NCI-H2029 (cell line): ENCODE measurements at regions not wholly inside any gene's neighbourhood (a gene's known extent, or its start where the extent isn't known, plus 50 kb on each side); places are given as distances from the start of the nearest gene placed in this dataset.

Source experiments
- DNase-seq: peaks from one replicate; lab custom pipeline; 2025; lab: John Stamatoyannopoulos, UW

- no peak for DNase-seq
These were observed 612.9 kb upstream of the DAB2 start for GRCh38 chr5:40037713-40038112.

DNA sequence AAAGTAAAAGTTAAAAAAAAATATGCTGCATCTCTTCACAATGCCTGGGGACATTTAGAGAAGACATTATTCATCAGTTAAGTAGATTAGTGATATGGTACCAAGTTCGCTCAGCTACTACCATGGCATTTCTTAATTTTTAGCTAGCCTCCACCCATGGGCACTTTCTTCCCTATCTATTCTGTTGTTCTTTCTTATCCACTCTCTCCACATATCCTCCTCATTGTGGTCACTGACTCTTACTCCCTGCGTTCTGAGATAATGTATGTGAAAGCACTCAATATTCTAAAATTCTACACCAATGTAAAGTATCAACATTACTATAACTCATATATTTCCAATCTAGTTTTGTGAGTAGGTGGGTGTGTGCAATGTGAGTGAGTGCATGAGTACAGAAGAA is 609.7 kb upstream of the DAB2 start:
- no peak for DNase-seq

- no peak for DNase-seq
These were observed 608.6 kb upstream of the DAB2 start for GRCh38 chr5:40033411-40033810.

DNA sequence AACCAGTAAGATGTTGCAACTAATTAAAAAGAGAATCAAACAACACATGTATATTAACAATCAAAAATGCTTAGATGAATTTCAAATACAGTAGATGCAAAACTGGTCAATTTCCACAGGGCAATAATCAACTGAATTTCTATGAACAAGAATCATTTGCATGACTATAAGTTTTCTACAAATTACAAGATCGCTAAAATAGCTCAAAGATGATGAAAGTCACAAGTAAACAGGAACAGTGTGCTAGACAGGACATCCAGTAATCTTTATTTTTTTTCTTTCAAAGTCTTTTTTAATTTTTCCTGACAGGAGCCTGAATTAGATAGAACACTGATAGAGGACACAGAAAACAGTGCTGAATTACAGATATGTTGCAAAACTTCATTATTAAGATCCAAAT is 608.2 kb upstream of the DAB2 start:
- DNase-seq: no peak

GRCh38 chr5:40030661-40031060 is 605.9 kb upstream of the DAB2 start:
- DNase-seq: no peak

DNA sequence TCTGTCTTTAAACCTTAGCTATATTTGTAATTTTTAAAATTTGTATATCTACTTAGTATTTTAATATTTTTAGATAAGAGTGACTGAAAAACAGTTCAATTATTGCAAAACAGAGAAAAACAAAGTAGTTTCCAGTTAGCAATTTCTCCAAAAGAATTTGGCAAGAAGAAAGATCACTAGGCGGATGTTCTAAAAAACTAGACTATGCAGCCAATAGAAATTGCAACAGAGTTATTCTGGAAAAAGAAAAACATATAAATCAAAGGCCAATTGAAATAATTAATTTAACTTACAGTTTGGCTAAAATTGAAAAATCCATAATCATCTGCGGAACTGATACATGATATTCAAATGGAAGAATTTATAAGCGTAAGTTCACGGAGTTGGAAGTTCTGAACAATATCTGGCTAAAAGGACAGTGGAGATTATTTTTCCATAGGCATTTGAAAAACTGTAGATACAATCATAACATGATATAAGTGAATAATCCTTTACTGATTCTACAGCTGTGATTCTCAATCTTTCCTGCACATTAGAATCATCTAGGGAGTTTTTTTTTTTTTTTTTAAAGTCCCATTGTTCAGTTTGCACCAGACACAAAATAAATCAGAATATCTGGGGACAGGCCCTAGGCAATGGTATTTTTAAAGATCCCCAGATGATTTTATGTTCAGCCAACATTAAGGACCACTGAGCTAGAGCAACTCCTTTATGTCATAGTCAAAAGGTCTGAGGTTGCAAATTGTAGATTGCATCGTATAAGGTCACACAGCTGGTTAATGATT is 605.1 kb upstream of the DAB2 start:
- no peak for DNase-seq

- DNase-seq: no peak
These were observed 602.6 kb upstream of the DAB2 start for GRCh38 chr5:40027400-40027799.

DNA sequence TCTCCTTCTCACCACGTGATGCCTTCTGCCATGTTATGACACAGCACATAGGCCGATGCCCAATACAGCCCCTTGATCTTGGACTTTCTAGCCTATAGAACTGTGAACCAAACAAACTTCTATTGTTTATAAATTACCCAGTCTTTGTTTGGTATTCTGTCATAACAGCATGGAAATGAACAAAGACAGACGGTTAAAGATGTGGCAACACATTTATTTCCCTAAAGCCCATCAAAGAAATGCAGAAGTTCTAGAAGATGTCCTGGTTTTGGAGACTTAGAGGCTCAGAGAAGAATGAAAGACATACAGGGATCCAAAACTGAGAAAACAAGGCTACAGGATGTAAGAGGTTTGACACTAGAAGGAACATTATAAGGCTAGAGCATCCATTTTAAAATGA is 600.8 kb upstream of the DAB2 start:
- DNase-seq: no peak

- no peak for DNase-seq
These were observed 597.3 kb upstream of the DAB2 start for GRCh38 chr5:40022057-40022456.

- no peak for DNase-seq
These were observed 596.2 kb upstream of the DAB2 start for GRCh38 chr5:40021007-40021406.

GRCh38 chr5:40017918-40018317 is 593.1 kb upstream of the DAB2 start:
- DNase-seq: no peak

GRCh38 chr5:40017135-40017534 is 592.4 kb upstream of the DAB2 start:
- DNase-seq: no peak

DNA sequence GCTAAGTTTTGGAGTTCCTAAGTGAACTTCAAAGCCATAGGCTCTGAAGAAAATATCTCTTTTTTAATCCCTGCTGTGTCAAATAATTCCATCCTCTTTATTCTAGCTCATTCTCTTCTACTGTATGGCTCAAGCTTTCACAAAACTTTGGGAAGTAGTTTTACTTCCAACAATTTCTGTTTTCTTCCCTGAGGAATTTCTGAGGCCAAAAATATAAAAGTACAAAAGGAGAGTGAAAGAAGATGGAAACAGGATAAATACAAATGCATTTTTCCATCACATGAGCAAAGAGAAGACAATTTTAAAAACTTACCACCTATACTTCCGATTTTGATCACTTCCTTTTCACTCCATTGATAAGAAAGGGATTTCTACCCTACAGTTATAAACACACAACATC is 585.7 kb upstream of the DAB2 start:
- DNase-seq: no peak

- no peak for DNase-seq
These were observed 581.5 kb upstream of the DAB2 start for GRCh38 chr5:40006260-40006659.

- DNase-seq: no peak
These were observed 577.0 kb upstream of the DAB2 start for GRCh38 chr5:40001796-40002195.

DNA sequence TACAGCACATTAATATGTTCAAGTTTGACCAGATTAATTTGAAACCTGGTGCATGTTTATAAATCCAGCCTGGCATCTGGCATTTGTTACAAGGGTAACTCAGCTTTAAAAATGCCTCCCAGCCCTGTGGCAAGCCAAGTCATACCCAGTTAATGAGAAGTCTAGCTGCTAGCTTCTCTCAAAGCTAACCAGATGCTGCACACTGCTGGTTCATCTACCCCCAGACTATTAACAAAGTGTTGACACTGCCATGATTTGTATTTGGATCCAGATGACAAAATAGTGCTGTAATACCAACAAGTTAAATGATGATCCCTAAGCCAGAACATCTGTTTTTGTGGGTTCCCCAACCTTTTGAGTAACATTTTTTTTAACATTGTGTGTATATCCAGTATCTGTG is 573.7 kb upstream of the DAB2 start:
- no peak for DNase-seq

DNA sequence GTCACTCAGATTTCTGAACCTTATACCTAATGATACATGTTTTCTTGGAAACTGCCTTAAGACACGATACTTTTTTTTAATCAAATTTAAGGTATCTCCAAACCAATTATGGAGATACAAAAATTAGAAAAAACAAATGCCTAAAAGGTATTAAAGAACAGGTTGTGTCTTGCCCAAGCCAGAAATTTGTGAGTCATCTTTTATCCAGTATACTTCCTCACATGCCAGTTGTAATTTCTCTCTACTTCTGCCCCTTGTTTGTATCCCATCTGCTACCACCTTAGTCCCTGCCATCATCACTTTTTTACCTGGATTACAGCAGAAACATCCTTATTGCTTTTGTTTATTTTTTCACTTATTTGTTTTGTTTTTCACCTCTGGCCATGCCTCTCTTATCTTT is 571.2 kb upstream of the DAB2 start:
- DNase-seq: no peak

GRCh38 chr5:39992617-39993202 is 567.9 kb upstream of the DAB2 start:
- no peak for DNase-seq

GRCh38 chr5:39986614-39987013 is 561.8 kb upstream of the DAB2 start:
- no peak for DNase-seq

- no peak for DNase-seq
These were observed 555.3 kb upstream of the DAB2 start for GRCh38 chr5:39980056-39980455.

DNA sequence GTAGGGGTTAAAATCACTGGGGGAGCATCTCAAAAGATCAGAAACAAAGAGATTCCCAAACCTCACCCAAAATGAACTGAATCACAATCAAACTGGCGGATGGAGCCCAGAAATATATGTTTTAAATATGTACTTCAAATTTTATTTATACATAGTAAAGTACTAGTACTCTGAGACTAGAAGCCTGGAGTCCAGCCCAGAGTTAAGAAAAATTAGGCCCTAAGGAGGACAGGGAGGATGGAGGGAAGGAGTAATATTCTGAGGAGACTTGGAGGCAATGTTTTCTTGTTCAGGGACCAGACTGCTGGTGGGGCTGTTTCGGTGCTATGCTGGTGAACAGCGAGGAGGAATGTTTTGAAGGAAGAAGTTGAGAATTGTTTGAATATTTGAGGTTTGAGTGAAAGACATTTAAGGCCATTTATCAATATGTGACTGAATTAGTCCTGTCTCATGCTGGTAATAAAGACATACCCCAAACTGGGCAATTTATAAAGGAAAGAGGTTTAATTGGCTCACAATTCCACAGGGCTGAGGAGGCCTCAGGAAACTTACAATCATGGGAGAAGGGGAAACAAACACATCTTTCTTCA is 552.4 kb upstream of the DAB2 start:
- DNase-seq: no peak

GRCh38 chr5:39970117-39970798 is 545.5 kb upstream of the DAB2 start:
- DNase-seq: no peak

DNA sequence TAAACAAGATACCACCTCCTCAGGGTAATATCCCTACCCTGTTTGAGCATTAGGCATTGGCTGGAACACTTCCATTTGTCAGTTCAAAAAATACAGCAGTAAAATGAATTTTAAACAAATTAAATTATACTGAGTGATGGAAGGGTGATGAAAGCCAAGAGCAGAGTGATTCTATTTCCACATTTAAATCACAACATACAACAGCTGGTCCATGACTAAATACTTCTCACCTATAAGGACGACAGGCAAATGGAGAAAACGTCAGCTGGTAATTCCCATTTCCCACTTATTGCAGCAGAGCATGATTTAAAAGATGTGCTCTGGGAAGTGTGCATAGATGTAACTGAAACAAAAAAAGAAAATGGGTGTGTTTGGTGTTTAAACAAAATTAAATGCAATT is 543.6 kb upstream of the DAB2 start:
- DNase-seq: no peak
